Gastroesophageal sphincter (tissue), 4 donors: ENCODE measurements at regions not wholly inside any gene's neighbourhood (a gene's known extent, or its start where the extent isn't known, plus 50 kb on each side); places are given as distances from the start of the nearest gene placed in this dataset.

Experiments used
- ATAC-seq: fragments of 150-250 bp; one replicate; pipeline ENCODE4 v1.9.1; 2016; ENCODE audit warnings: mild to moderate bottlenecking, moderate library complexity
- H3K27ac ChIP-seq, 4 donors: fragments of 200-600 bp; sonication (generic) in 3 of 4; 1 replicate in 3 of 4; 2 replicates in 1 of 4; pipeline ENCODE4 v1.5.1; 2016 to 2019
- H3K27me3 ChIP-seq: fragments of 200-600 bp; sonication (generic); one replicate; pipeline ENCODE4 v1.5.1; 2019
- H3K36me3 ChIP-seq, 2 donors: fragments of 200-600 bp; sonication (generic); one replicate each; pipeline ENCODE4 v1.5.1; 2019; ENCODE audit warnings: control low read depth in 1 of 2
- H3K4me1 ChIP-seq, 3 donors: fragments of 200-600 bp; sonication (generic); 1 replicate in 2 of 3; 2 replicates in 1 of 3; pipeline ENCODE4 v1.5.1; 2016 to 2019; ENCODE audit warnings: control low read depth in 2 of 3
- H3K4me3 ChIP-seq, 2 donors: fragments of 200-600 bp; sonication (generic); one replicate each; pipeline ENCODE4 v1.5.1; 2019; ENCODE audit warnings: mild to moderate bottlenecking in 1 of 2, moderate library complexity in 1 of 2
- H3K9me3 ChIP-seq, 3 donors: fragments of 200-600 bp; sonication (generic); one replicate each; pipeline ENCODE4 v1.5.1; 2017 to 2019; ENCODE audit warnings: control low read depth in 2 of 3
- CTCF ChIP-seq, 4 experiments: fragments of 200-600 bp in 2 of 4; fragments of 450-650 bp in 2 of 4; sonication (generic) in 1 of 4; IDR thresholded peaks; one replicate each; pipeline ENCODE4 v1.5.1; 2017 to 2019; ENCODE audit warnings: antibody characterized with exemption in 4 of 4, mild to moderate bottlenecking in 2 of 4, moderate library complexity in 2 of 4
- EP300 ChIP-seq: sonication (generic); formaldehyde crosslinking; IDR thresholded peaks from one replicate; pipeline ENCODE4 v1.6.1; 2017; ENCODE audit warnings: antibody characterized with exemption, mild to moderate bottlenecking
- POLR2A ChIP-seq, 2 donors: fragments of 450-650 bp; IDR thresholded peaks; one replicate each; pipeline ENCODE4 v1.6.1; 2017; ENCODE audit warnings: antibody characterized with exemption in 2 of 2, mild to moderate bottlenecking in 2 of 2, moderate library complexity in 1 of 2
- POLR2AphosphoS5 ChIP-seq: sonication (generic); formaldehyde crosslinking; IDR thresholded peaks from one replicate; pipeline ENCODE4 v1.6.1; 2017; ENCODE audit warnings: antibody characterized with exemption
- WGBS, 2 donors: methylation state at CpG; one replicate each; pipeline ENCODE4 v1.1.5; 2018; ENCODE audit warnings: low coverage in 1 of 2; 5-methylcytosine and 5-hydroxymethylcytosine counted together

DNA sequence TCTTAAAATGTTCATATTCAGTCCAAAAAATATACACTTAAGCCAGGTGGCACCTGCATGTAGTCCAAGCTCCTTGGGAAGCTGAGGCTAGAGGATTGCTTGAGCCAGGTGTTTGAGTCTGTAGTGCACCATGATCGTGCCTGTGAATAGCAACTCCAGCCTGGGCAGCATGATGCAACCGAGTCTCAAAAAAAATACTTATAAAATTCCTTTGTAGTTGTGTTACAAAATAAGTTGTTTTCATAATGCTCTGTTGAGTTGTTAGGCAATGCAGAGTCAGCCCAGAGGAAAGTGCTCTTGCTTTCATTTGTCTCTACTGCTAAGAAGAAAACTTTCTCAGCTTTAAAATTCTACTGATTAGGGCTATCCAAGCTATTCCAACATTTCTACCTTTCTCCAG lies 442.8 kb upstream of the ARRDC4 start:
- no peak for TF ChIP-seq POLR2AphosphoS5
- TF ChIP-seq CTCF (IDR thresholded peaks at IDR 0.05), result no peak
- no peak for TF ChIP-seq EP300
- TF ChIP-seq POLR2A (IDR thresholded peaks at IDR 0.05), result no peak
- no peaks in the 10 kb centered on the region for H3K36me3 ChIP-seq
- WGBS, 2 donors, result 92 to 100% methylated on average over 2 of the region's 2 CpGs

DNA sequence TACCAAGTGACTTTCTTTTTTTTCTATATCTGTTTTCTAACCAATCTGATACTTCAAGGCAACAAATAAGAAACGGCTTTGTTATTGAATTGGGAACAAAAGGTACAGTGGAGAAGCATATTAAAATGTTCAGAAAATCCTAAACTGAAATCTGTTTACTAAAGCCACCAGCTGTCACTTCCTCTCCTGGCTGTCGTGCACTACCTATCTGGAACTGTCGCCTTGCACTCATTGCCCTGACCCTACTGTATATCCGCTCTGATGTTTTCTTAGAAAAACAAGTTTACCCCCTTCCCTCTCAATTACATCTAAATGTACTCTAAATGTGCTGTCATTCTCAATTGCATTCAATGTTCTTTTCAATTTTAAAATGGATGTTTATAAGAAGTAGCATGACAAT lies 439.8 kb upstream of the ARRDC4 start:
- no peaks in the 10 kb centered on the region for H3K36me3 ChIP-seq
- H3K4me1 ChIP-seq, result peaks cover 0 to 10% (median 0%) of the 10 kb centered on the region in 3 donors
- WGBS, 2 donors, result 70 to 80% methylated on average over 4 of the region's 4 CpGs
- H3K9me3 ChIP-seq, result no peaks in the 10 kb centered on the region
- no peak overlapping the region for H3K27ac ChIP-seq
- no peaks in the 10 kb centered on the region for H3K27me3 ChIP-seq
- TF ChIP-seq EP300 (no peak), POLR2AphosphoS5 (no peak), CTCF (IDR thresholded peaks at IDR 0.05) (no peak), POLR2A (IDR thresholded peaks at IDR 0.05) (no peak)
- ATAC-seq, result no peak
- H3K4me3 ChIP-seq, result no peak overlapping the region

More for the DNA sequence above, 442.8 kb upstream of the ARRDC4 start:
- ATAC-seq, result no peak
- Histone ChIP-seq H3K27me3 (no peaks in the 10 kb centered on the region), H3K4me1 (peaks cover 0 to 10% (median 0%) of the 10 kb centered on the region in 3 donors), H3K9me3 (no peaks in the 10 kb centered on the region), H3K4me3 (no peak overlapping the region), H3K27ac (no peak overlapping the region)

DNA sequence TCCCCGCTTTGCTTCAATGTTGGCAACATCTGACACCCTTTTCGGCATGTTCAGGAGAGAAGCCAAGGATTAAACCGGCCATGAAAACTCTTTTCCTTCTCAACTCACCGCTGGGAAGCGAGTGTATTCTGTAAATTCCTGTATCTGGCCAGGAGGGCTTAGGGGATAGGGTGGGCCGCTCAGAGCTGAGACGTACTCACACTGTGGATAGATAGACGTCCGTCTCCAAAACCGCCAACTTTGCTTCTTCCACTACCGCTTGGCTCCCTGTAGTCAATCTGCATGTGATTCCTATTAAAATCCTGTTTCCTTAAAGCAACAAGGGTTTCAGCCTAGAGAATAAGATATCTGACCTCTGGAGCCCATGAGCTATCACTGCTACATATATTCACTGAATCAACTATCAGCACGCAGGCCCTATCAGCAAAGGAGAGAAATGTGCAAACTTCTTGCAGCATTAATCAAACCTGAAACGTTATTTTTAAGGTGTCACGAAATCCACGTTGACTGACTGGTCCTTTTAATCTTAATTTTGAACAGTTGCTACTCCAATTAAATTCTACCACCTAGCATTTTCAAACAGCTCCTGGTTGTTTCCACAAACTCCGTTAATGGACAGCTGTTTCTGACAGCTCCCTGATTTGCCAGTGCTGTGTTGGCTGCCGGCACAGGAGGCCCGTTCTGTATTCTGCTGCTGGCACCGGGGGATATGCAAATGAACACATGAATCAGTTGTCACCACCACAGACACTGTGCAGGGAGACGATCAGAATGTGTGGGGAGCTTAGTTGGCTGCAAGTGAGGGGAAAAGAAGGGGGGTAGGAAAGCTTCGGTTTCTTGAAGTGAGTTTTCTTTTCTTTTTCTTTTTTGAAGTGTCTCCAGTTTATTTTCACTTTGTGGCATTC lies 438.9 kb upstream of the ARRDC4 start:
- no peak overlapping the region for H3K27ac ChIP-seq
- H3K4me3 ChIP-seq, result peak overlapping the region; percentile 3 to 30
- ATAC-seq, result no peak
- H3K36me3 ChIP-seq, result no peaks in the 10 kb centered on the region
- TF ChIP-seq EP300 (no peak), CTCF (IDR thresholded peaks at IDR 0.05) (no peak), POLR2A (IDR thresholded peaks at IDR 0.05) (no peak), POLR2AphosphoS5 (no peak)
- WGBS, 2 donors, result 38 to 42% methylated on average over 18 to 20 of the region's 21 CpGs
- H3K9me3 ChIP-seq, result no peaks in the 10 kb centered on the region
- H3K4me1 ChIP-seq, result peaks cover 0 to 10% (median 0%) of the 10 kb centered on the region in 3 donors
- no peaks in the 10 kb centered on the region for H3K27me3 ChIP-seq

DNA sequence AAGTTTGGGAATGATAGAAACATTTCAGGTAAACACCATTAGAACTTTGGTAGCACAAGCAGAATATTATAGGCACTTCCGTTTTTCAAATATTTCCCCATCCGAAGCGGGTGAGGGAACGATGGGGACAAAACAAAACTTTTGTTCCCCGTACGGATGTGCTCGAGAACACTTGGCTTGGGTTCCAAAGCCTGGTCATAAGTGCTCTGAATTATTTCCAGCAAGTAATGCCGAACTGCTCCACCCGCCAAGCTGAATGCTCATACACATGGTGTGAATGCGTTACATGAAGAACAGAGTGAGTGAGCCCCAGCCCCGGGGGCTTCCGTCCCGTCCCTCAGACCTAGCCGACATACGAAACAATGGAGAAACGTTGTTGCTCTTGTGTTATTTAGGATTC lies 438.2 kb upstream of the ARRDC4 start:
- peak overlapping the region; percentile 3 to 30 for H3K4me3 ChIP-seq
- no peaks in the 10 kb centered on the region for H3K36me3 ChIP-seq
- TF ChIP-seq CTCF (IDR thresholded peaks at IDR 0.05), result no peak
- TF ChIP-seq POLR2A (IDR thresholded peaks at IDR 0.05), result no peak
- no peak for TF ChIP-seq EP300
- no peak for TF ChIP-seq POLR2AphosphoS5
- WGBS, 2 donors, result 88 to 94% methylated on average over 3 to 15 of the region's 16 CpGs
- no peaks in the 10 kb centered on the region for H3K9me3 ChIP-seq
- no peaks in the 10 kb centered on the region for H3K27me3 ChIP-seq
- H3K27ac ChIP-seq, result no peak overlapping the region
- H3K4me1 ChIP-seq, result peaks cover 0 to 10% (median 0%) of the 10 kb centered on the region in 3 donors
- ATAC-seq, result no peak

DNA sequence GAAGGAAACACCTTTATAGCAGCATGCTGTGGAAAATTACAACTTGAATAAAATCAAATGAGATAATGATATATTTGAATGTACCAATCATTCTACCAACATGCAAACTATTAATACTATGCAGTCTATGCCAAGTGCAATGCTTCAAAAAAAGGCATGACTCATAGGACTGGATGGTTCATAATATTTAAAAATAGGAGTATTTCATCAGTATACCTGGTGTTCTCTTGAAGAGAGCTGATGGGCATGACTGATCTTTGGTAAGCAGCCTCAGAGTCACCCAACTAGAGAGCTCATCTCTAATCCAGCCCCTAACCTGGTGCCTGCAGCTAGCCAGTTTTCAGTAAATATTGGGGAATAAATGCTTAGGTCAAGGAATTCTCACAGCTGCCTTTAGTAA lies 434.7 kb upstream of the ARRDC4 start:
- TF ChIP-seq EP300, result no peak
- TF ChIP-seq POLR2A (IDR thresholded peaks at IDR 0.05), result no peak
- no peak for TF ChIP-seq CTCF (IDR thresholded peaks at IDR 0.05)
- no peak for TF ChIP-seq POLR2AphosphoS5
- Histone ChIP-seq H3K9me3 (no peaks in the 10 kb centered on the region), H3K36me3 (no peaks in the 10 kb centered on the region), H3K27me3 (no peaks in the 10 kb centered on the region), H3K4me3 (no peak overlapping the region), H3K27ac (no peak overlapping the region), H3K4me1 (peaks cover 0 to 10% (median 0%) of the 10 kb centered on the region in 3 donors)
- no peak for ATAC-seq
